ENCODE measurements at regions not wholly inside any gene's neighbourhood (a gene's known extent, or its start where the extent isn't known, plus 50 kb on each side); places are given as distances from the start of the nearest gene placed in this dataset.

- no peak overlapping the region for H3K27ac ChIP-seq (ENCODE audit: low read depth, low read length)
- no peaks in the 10 kb centered on the region for H3K36me3 ChIP-seq (ENCODE audit: control insufficient read depth in 1 of 2, insufficient read depth in 2 of 2, low read length in 2 of 2)
- H3K4me3 ChIP-seq (replicated peaks in 1 of 2; ENCODE audit: low read depth in 1 of 2, low read length in 2 of 2), result no peak overlapping the region
- no peaks in the 10 kb centered on the region for H3K27me3 ChIP-seq (ENCODE audit: insufficient read depth, low read length)
- intact Hi-C loops (cut with micrococcal nuclease), result no loop called here
- no peak for TF ChIP-seq EZH2 (IDR thresholded peaks at IDR 0.05)
- no peak for TF ChIP-seq SIN3A (IDR thresholded peaks at IDR 0.05; ENCODE audit: low read depth)
- no peak for TF ChIP-seq REST (IDR thresholded peaks at IDR 0.05; ENCODE audit: low read depth)
- no peak for TF ChIP-seq SP1 (IDR thresholded peaks at IDR 0.05; ENCODE audit: low read depth)
- TF ChIP-seq, protein P1, sequence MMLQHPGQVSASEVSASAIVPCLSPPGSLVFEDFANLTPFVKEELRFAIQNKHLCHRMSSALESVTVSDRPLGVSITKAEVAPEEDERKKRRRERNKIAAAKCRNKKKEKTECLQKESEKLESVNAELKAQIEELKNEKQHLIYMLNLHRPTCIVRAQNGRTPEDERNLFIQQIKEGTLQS (IDR thresholded peaks at IDR 0.05), result no peak
- no peak for TF ChIP-seq FOSL1 (IDR thresholded peaks at IDR 0.05; ENCODE audit: low read depth)
- TF ChIP-seq TCF7L2 (IDR thresholded peaks at IDR 0.05; ENCODE audit: borderline replicate concordance, extremely low read depth, insufficient read depth, insufficient read length), result no peak
- no peak for TF ChIP-seq SRF (IDR thresholded peaks at IDR 0.05; ENCODE audit: low read depth)
- no peak for TF ChIP-seq POLR2AphosphoS5 (IDR thresholded peaks at IDR 0.05; ENCODE audit: low read depth, low read length)
- TF ChIP-seq, protein P2, sequence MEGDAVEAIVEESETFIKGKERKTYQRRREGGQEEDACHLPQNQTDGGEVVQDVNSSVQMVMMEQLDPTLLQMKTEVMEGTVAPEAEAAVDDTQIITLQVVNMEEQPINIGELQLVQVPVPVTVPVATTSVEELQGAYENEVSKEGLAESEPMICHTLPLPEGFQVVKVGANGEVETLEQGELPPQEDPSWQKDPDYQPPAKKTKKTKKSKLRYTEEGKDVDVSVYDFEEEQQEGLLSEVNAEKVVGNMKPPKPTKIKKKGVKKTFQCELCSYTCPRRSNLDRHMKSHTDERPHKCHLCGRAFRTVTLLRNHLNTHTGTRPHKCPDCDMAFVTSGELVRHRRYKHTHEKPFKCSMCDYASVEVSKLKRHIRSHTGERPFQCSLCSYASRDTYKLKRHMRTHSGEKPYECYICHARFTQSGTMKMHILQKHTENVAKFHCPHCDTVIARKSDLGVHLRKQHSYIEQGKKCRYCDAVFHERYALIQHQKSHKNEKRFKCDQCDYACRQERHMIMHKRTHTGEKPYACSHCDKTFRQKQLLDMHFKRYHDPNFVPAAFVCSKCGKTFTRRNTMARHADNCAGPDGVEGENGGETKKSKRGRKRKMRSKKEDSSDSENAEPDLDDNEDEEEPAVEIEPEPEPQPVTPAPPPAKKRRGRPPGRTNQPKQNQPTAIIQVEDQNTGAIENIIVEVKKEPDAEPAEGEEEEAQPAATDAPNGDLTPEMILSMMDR (IDR thresholded peaks at IDR 0.05 in 2 of 3, conservative IDR thresholded peaks at IDR 0.05 in 1 of 3; ENCODE audit: borderline replicate concordance in 1 of 3, insufficient read depth in 1 of 3, low read depth in 2 of 3, low read length in 2 of 3), result no peak
- no peak for TF ChIP-seq CEBPB (IDR thresholded peaks at IDR 0.05; ENCODE audit: low read depth)
- no peak for TF ChIP-seq RAD21 (IDR thresholded peaks at IDR 0.05; ENCODE audit: low read depth)
- no peak for TF ChIP-seq ZNF274 (IDR thresholded peaks at IDR 0.05; ENCODE audit: low read depth, low read length)
- TF ChIP-seq EGR1 (IDR thresholded peaks at IDR 0.05; ENCODE audit: low read depth), result no peak
- no peak for TF ChIP-seq YY1 (IDR thresholded peaks at IDR 0.05; ENCODE audit: extremely low read depth, insufficient replicate concordance, low read depth, low read length)
- TF ChIP-seq POLR2A (IDR thresholded peaks at IDR 0.05; ENCODE audit: borderline replicate concordance, extremely low read depth, insufficient read depth, insufficient read length), result no peak
- no peak for TF ChIP-seq ZFX (IDR thresholded peaks at IDR 0.05)
- TF ChIP-seq, protein P3, sequence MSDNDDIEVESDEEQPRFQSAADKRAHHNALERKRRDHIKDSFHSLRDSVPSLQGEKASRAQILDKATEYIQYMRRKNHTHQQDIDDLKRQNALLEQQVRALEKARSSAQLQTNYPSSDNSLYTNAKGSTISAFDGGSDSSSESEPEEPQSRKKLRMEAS (IDR thresholded peaks at IDR 0.05), result no peak
- no peak for TF ChIP-seq ZBTB33 (IDR thresholded peaks at IDR 0.05; ENCODE audit: extremely low read depth, insufficient replicate concordance, low read length)
- no peak overlapping the region for H3K9ac ChIP-seq (ENCODE audit: low read length)
- DNase-seq (ENCODE audit: low read depth, low spot score) (no peak), ATAC-seq (no peak)
- no peak overlapping the region for H3K4me2 ChIP-seq (ENCODE audit: low read length)
- no TSS peak for BruUV-seq (replicated peaks)
- ChIA-PET POLR2A (no interaction called here), CTCF (no interaction called here), RAD21 (ENCODE audit: low non-redundant PET in 1 of 2, low total read pairs in 2 of 2, uncharacterized antibody in 2 of 2, unreplicated experiment in 2 of 2) (no interaction called here)
- H3K4me1 ChIP-seq (ENCODE audit: control insufficient read depth in 1 of 2, insufficient read depth in 2 of 2, low read length in 2 of 2), result no peaks in the 10 kb centered on the region
- peaks cover 4 to 16% of the 10 kb centered on the region in 2 experiments; a peak in 2 of 4 replicates for H3K9me3 ChIP-seq (ENCODE audit: control insufficient read depth in 1 of 2, insufficient read depth in 1 of 2, low read depth in 1 of 2, low read length in 2 of 2)
- H3K9me2 ChIP-seq (ENCODE audit: insufficient read depth), result no peaks in the 10 kb centered on the region
- no peaks in the 10 kb centered on the region for H4K20me1 ChIP-seq (ENCODE audit: insufficient read depth)
- no peaks in the 10 kb centered on the region for H3K79me2 ChIP-seq (ENCODE audit: insufficient read depth, low read length)
- no peak overlapping the region for H2AFZ ChIP-seq (ENCODE audit: low read depth, low read length, poor library complexity, severe bottlenecking)
Measured at GRCh38 chr2:6011921-6012320, 319.7 kb downstream of the SOX11 start.

Data from HCT116 (cell line).